Activated T-cell treated with anti-CD3 and anti-CD28 coated beads for 1 hour (primary cell): ENCODE measurements at regions not wholly inside any gene's neighbourhood (a gene's known extent, or its start where the extent isn't known, plus 50 kb on each side); places are given as distances from the start of the nearest gene placed in this dataset.
"Not testable (repeated sequence)": the region's sequence is repeated elsewhere in the genome, so short reads cannot be mapped to it uniquely, and the experiment has no call there.

ENCODE experiments used
- DNase-seq: peaks from one replicate; pipeline ENCODE4 v3.0.0-alpha.2; 2020; ENCODE audit warnings: low read depth

DNA sequence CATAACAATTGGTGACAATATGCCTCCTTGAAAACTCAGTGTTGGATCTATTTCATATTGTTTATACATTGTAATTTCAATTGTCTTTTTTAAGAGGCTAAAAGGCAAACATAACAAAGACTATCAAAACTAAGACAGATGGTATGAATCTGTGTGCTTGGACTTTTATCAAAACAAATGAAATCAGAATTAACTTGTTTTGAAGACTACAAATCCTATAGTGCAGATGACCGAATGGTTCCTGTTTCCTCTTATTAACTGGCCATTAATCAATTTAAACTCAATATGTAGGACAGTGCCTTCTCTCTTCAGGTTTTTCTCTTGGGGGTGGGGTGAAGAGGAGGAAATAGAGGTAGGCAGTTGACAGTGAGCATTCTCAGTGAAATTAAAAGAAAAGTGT, 366.9 kb upstream of the GRAMD2B start:
- no peak for DNase-seq

DNA sequence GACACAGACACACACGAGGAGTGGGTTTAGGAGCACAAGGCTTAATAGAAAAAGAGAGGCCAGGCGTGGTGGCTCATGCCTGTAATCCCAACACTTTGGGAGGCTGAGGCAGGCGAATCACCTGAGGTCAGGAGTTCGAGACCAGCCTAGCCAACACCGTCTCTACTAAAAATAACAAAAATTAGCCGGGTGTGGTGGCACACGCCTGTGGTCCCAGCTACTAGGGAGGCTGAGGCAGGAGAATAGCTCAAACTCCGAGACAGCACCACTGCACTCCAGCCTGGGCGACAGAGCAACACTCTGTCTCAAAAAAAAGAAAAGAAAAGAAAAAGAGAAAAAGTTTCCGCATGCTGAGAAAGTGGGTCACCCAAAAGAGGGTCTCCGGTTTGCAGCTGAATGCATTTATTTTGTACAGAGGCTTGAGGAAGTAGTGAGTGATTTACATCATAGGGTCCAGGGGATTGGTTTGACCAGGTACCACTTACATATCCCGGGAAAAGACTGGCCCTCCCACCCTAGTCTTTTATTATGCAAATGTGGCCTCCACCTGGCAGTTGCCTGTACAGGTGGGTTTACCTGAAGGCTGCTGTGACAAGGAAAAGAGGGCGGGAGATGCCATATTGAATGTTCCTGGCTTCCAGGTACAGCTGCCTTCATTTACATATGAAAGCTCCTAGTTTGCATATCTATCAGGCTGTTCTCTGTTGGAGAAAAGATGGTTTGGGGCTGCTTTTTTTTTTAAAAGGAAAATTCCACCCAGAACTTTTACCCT, 366.2 kb upstream of the GRAMD2B start:
- no peak for DNase-seq

DNA sequence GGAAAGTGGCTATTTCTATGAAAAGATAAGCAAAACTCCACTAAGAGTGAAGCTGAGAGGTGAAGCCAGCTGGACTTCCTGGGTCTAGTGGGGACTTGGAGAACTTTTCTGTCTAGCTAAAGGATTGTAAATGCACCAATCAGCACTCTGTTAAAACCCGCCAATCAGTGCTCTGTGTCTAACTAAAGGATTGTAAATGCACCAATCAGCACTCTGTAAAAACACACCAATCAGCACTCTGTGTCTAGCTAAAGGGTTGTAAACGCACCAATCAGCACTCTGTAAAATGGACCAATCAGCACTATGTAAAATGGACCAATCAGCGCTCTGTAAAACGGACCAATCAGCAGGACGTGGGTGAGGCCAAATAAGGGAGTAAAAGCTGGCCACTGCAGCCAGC, 364.8 kb upstream of the GRAMD2B start:
- not testable (repeated sequence) for DNase-seq

DNA sequence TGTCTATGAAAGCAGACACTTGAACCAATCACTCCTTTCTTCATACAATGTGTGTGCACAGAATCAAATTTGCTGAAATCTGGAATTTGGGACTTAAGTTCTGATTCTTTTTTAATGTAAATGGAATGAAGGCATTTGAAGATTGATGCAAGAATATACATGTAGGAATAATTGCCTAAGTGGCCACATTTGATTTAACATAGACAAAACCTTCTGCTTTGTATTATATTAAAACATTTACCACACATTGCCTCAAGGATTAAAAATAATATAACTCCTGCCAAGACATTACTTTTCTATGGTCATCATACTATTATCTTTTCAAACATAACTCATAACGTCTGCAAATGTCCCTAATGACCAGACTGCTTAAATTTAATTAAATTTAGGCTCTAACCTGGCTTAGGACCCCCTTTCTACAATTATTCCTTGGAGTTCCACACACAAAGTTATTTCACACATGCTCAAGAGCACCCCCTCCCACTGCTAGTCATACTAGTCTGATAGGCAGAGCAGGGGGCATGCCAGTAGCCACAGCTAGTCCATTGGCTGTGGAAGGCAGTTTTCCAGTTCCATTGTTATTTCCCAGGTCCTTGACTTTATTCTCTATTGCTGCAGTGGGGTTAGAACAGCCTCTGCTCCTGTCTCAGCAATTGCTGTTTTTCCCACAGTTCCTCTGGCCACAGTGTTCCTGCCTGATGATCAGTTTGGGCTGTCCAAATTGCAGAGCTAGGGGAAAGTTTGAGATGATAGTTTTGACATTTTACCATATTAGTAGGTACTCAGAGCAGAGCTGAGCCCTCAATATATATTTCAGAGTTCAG, 360.6 kb upstream of the GRAMD2B start:
- no peak for DNase-seq

DNA sequence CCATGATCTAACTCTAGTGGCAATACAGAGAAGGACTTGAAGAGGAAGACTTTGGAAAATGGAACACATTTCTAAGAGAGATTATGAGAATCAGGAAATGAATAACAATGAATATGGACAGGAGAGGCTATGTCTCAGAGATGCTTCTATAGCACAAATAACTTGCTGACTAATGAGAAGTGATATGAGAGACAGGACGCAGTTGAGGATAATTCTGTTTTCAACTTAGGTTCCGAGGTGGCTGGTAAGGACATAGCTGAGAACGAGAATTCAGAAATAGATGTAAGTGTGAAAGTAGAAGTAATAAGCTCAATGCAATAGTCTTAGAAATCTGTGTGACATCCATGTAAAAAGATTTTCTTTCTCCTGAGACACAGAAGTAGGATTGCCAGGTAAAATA, 358.1 kb upstream of the GRAMD2B start:
- DNase-seq, result no peak

DNA sequence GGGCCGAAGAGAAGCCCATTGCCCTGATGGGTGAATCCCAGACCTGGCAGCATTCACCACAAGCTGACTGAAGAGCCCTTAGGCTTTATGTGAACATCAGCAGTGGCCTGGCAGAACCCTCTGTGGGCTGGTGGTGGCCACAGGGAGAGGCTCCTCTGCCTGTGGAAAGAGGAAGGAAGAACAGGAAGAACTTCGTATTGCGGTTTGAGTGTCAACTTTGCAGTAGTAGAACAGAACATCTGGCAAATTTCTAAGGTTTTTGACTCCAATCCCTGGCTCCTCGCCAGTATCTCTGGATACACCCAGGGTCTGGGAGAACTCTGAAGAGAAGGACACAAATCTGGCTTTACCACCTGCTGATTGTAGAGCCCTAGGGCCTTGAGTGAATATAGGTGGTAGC, 356.4 kb upstream of the GRAMD2B start:
- DNase-seq, result no peak

DNA sequence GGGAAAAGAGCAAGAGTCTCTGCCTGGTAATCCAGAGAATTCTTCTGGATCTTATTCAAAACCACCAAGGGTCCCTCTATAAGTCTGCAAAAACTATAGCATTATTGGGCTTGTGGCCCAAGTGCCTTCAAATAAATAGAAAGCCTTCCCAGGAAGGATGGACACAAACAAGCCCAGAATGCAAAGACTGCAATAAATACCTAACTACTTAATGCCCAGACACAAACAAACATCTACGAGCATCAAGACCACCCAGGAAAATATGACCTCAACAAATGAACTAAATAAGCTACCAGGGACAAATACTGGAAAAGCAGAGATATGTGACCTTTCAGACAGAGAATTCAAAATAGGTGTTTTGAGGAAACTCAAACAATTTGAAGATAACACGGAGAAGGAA, 355.8 kb upstream of the GRAMD2B start:
- no peak for DNase-seq

DNA sequence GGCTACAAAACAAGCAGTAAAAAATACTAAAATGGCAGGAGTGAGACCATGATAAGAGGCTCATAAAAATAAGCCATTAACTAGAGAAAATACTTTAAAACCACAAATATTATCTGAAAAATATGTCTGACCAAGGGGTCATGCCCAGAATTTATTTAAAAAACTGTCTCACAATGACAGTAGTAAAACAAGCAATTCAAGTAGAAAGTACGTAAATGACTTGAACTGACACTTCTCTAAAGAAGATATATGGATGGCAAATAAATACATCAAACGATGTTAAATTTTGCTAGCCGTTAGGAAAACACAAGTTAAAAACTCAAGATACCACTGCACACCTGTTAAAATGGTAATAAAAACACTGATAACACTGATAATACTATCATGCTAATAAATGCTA, 353.9 kb upstream of the GRAMD2B start:
- DNase-seq, result no peak

DNA sequence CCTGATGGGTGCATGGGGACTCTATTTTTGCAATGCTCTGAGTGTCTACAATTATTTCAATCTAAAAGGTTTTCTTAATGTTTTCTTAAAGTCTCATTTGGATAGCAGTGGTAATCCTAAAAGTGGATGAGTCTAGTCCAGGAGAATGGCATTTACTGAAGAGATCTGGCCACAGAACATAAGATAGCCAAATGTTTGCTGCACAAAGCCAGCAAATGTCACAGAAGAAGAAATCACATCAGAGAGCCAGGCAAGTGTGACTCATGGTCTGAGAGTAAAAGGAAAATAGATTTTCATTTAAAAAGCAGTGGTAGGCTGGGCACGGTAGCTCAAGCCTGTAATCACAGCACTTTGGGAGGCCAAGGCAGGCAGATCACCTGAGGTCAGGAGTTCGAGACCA, 352.7 kb upstream of the GRAMD2B start:
- DNase-seq, result no peak

DNA sequence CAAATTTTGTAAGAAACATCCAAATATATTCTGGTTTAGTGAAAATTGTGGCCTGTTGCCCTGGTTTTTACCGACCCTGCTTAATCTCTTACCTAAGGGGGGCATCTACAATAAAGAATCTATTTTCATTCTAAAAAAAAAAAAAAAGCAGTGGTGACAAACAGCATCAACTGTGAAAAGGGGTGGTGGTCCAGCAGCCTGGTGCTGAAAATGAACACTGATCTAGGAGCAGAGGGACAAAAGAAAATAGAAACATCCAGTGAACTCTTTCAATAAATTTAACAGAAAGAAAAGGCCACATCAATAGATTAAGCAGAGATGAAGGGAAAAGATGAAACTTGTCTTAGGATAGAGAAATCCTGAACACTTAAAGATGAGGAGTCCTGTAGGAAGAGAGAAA, 348.7 kb upstream of the GRAMD2B start:
- DNase-seq, result no peak

DNA sequence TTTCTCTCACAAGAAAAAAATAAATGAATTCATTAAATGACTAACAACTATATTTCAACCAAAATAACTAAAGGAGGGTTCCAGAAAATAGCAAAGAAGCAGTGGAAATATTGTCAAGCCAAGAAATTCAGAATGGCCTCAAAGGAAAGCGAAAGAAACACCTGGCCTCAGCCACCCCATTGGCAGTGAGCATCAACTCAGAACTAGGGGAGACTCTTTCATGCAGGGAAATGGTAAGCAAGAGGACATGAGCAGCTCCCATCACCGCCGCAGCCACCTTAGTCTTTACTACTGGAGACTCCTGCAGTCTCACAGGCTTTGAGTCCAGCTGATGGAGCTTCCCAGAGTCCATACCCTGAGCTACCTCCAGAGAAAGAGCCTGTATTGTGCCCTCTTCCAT, 343.9 kb upstream of the GRAMD2B start:
- no peak for DNase-seq

DNA sequence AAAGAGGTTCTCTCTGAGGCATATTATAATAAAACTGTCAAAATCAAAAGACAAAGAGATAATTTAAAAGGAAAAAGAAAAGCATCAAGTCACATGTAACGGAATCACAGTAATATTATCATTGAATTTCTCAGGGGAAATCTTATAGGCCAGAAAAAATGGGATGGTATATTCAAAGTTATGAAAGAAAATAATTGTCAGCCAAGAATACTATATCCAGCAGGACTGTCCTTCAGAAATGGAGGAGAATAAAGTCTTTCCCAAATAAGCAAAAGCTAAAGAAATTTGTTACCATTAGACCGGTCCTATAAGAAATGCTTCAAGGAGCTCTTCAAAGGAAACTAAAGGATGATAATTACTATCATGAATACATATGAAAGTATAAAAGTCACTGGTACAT, 342.0 kb upstream of the GRAMD2B start:
- DNase-seq, result no peak

DNA sequence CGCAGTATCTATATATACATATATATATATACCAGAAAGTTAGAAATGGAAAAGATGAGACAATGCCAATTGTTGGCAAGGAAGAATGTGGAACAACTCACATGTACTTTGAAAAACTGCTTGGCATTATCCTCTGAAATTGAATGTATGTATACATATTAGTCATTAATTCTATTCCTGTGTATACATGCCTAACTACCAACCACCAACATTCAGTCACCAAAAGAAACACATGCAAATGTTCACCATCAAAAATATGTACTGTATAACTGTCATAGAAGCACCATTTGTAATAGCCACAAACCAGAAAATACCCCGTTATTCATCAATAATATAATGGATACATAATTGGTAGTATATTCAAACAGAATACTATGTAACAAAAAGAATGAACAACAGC, 330.2 kb upstream of the GRAMD2B start:
- DNase-seq, result no peak

DNA sequence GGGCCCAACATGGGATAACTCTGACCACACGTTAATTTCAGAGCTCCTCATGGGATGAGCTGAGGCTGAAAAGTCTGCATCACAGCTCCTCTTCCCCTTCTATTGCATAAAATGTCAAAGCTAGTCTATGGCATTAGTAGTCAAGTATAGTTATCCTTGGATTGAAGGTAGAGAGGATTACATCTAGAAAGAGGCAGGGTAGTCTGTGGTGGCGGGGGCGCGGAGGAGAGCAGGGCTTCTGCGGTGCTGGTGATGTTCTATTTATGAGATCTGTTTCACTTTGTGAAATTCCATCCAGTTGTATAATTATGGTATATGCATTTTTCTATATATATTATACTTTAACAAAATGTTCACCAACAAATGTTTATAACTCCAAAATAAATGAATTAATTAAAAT, 329.5 kb upstream of the GRAMD2B start:
- no peak for DNase-seq

DNA sequence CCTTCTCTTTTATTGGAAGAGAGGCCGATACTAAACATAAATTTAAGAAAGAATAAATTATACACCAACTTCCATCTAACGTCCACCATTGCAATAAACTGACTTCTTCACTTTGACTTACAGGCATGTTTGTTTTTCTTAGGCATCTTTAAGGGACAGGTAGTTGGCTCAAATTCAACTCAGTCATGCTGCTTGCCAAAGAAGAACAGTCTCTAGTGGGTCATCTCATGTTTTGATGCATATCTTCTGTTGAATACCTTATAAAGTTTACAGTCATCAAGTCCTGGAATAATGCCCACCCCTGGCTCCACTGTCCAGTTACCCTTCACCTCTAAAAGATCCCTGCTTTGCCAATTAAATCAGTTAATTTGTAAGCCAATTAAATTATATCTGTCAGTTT, 328.2 kb upstream of the GRAMD2B start:
- no peak for DNase-seq

DNA sequence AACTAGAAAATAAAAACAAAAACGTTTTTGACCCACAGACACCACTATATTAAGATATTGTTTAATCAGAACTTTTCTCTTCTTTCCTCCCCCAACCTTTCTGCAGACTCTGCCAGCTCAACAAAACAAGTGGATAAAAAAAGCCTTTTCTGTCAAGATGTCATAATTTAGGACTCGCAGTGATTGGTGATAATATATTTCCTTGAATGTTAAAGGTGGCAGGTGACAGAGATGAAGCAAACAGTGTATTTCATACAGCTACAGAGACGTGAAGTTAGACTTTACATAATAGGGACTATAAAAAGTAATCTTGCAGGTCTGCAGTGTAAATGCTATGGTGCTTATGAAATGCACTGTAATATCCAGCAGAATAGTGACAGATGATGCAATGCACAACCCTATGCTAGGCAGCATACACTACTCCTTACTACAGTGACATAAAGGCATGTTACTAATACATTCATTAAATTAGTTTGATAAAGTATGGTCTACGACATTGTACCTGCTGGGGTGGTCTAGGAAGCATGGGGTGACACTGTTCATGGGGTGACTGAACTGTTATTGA, 326.7 kb upstream of the GRAMD2B start:
- no peak for DNase-seq

DNA sequence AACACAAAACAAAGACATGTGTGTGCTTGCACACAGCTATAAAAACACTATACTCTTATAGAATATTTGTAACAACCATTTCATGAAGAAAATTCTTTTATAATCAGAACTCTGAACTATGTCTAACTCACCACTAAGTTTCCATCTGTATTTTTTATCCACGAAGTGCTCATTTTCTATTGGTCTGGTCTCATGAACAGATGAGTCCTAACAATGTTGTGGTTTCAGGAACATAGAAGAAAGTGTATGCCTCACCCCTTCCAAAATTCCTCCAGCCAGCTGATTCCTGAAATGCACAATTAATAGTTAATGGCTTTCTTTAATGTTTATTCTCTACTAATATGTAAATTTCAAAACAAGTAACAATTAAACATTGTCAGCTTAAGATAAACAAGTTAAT, 325.3 kb upstream of the GRAMD2B start:
- DNase-seq, result no peak

DNA sequence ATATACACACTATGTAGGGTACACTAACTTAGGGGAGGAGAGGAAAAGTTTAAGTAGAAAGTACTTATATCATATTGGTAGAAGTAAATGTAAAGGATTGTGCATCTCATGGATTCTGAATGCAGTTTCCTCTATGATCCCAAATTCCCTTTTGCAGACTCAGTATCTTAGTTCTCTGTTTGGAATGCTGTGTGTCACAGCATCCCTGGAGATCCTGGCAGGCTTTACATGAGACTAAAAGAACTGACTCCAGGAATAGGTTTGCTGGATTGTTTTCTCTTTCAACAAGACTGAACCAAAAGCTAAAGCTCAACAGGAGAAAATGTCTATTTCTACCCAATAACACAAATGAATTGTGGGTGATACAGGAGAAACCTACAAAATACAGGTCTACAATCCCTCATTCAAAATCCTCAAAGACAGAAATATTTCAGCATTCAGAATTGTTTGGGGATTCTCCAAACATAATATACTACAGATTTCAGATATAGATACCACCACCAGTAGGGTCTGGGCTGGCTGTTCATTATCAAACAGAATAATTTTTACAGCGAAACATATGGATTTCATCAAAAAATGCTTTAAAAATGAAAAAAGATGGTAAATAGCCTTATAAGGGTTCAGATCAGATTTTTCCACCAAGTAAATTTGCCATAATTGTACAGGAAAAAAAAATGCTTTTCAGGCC, 324.7 kb upstream of the GRAMD2B start:
- DNase-seq, result no peak

DNA sequence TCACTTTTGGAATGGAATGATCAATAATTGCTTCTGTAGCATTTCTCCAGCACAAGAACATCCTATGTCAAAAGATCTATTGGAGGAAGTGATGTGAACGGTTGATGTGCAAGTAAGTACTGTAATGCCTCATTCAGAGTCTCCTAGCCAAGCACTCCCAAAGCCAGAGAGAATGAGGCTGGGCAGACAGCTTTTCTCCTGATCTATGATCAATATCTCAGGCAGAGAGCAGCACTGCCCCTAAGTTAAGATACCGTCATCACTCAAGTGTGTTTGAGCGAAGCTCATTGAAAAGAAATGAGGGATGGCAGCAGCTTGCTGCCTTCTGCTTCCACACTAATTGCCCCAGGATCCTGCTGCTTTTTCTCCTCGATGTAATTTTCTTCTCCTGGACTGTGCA, 324.1 kb upstream of the GRAMD2B start:
- no peak for DNase-seq

DNA sequence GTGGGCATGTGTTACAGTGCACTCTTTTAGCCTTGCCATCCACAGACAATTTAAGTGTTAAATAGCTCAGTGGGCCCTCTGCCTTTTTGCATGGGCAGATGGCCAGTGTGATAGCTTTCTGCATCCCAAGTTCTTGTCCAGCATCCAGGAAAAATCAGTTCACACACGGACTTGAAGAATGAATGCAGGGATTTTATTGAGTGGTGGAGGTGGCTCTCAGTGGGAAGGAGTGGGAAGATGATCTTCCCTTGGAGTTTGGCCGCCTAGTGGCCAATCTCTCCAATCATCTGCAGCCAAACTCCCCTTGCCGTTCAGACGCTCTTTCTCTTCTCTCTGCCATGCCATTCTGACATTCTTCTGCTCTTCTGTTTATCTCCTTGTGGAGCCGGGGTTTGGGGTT, 322.4 kb upstream of the GRAMD2B start:
- DNase-seq, result no peak

DNA sequence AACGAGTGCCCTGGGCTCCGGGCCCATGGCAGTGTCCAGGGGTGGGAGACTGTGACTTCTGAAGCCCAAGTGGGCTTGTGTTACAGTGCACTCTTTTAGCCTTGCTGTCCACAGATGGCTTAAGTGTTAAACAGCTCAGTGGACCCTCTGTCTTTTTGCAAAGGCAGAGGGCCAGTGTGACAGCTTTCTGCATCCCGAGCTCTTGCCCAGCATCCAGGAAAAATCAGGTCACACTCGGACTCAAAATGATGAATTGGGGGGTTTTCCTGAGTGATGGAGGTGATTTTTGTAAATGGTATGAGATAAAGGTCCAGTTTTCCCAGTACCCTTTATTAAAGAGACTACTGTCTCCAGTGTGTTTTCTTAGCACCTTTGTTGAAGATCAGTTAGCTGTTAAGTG, 321.3 kb upstream of the GRAMD2B start:
- no peak for DNase-seq

DNA sequence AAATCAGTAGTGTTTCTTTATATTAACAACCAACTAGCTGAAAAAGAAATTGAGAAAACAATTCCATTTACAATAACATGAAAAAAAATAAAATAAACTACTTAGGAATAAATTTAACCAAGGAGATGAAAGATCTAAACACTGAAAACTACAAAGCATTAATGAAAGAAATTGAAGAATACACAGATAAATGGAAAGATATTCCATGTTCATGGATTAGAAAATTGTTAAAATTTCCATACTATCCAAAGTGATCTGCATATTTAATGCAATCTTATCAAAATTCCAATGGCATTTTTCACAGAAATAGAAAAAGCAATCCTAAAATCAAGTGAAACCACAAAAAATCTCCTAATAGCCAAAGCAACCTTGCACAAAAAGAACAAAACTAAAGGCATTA, 320.2 kb upstream of the GRAMD2B start:
- no peak for DNase-seq

DNA sequence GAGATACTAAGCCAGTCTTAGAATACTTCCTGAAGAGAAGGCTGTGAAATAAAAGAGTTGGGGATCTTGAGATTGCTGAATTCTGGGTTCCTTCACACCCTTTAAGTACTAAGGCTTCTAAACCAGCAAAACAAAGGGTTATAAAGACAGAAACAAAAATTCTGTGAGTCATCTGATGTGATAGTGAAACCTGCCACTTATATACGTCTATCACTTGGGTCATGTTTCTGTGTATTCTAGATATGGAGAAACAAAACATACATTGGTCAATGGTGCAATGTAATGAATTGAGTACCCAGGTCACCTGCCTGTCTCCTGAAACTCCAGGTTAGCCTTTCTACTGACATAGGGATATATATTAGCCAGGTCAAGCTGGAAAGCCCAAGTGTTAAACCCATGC, 319.3 kb upstream of the GRAMD2B start:
- DNase-seq, result no peak
